Central memory CD8-positive, alpha-beta T cell (primary cell): ENCODE measurements at regions not wholly inside any gene's neighbourhood (a gene's known extent, or its start where the extent isn't known, plus 50 kb on each side); places are given as distances from the start of the nearest gene placed in this dataset.

ENCODE experiments used
- ATAC-seq: fragments of 150-1000 bp; cut with Tn5 transposase; replicated peaks from 2 replicates; pipeline ENCODE4 v1.10.0; 2022; ENCODE audit warnings: mild to moderate bottlenecking, moderate FRiP score, moderate number of reproducible peaks; ENCODE audit not compliant: poor library complexity, severe bottlenecking; ENCODE audit errors: extremely low read depth
- DNase-seq, 2 donors: peaks; one replicate each; pipeline ENCODE4 v3.0.0; 2021; ENCODE audit warnings: low spot score in 2 of 2
- H3K27ac Mint-ChIP-seq: one replicate; pipeline ENCODE4 v1.8.0; 2022; ENCODE audit warnings: low read depth, mild to moderate bottlenecking, moderate library complexity, mixed read lengths
- H3K27me3 Mint-ChIP-seq: one replicate; pipeline ENCODE4 v1.8.0; 2022; ENCODE audit warnings: mixed read lengths
- H3K36me3 Mint-ChIP-seq: one replicate; pipeline ENCODE4 v1.8.0; 2022; ENCODE audit warnings: mild to moderate bottlenecking, moderate library complexity, mixed read lengths; ENCODE audit not compliant: insufficient read depth
- H3K4me1 Mint-ChIP-seq: one replicate; pipeline ENCODE4 v1.8.0; 2022; ENCODE audit warnings: mixed read lengths
- H3K4me3 Mint-ChIP-seq: one replicate; pipeline ENCODE4 v1.8.0; 2022; ENCODE audit warnings: mild to moderate bottlenecking, moderate library complexity, mixed read lengths
- H3K9me3 Mint-ChIP-seq: one replicate; pipeline ENCODE4 v1.8.0; 2022; ENCODE audit warnings: mixed read lengths

GRCh38 chr1:8267307-8267706, 50.6 kb upstream of the SLC45A1 start:
- peaks cover 36% of the 10 kb centered on the region for H3K27me3 Mint-ChIP-seq
- no peaks in the 10 kb centered on the region for H3K9me3 Mint-ChIP-seq
- no peak overlapping the region for H3K4me3 Mint-ChIP-seq
- ATAC-seq, result no peak
- no peak overlapping the region for H3K27ac Mint-ChIP-seq
- H3K4me1 Mint-ChIP-seq, result no peaks in the 10 kb centered on the region
- no peak for DNase-seq
- H3K36me3 Mint-ChIP-seq, result peaks cover 3% of the 10 kb centered on the region

- H3K36me3 Mint-ChIP-seq, result peaks cover 3% of the 10 kb centered on the region
- no peak for ATAC-seq
- DNase-seq, result no peak
- peaks cover 36% of the 10 kb centered on the region for H3K27me3 Mint-ChIP-seq
- no peak overlapping the region for H3K27ac Mint-ChIP-seq
- no peaks in the 10 kb centered on the region for H3K9me3 Mint-ChIP-seq
- no peak overlapping the region for H3K4me3 Mint-ChIP-seq
- H3K4me1 Mint-ChIP-seq, result no peaks in the 10 kb centered on the region
Measured at GRCh38 chr1:8266436-8267165, 51.3 kb upstream of the SLC45A1 start.

- no peak overlapping the region for H3K4me3 Mint-ChIP-seq
- H3K27ac Mint-ChIP-seq, result no peak overlapping the region
- ATAC-seq (no peak), DNase-seq (no peak)
- H3K4me1 Mint-ChIP-seq, result no peaks in the 10 kb centered on the region
- H3K9me3 Mint-ChIP-seq, result no peaks in the 10 kb centered on the region
- H3K27me3 Mint-ChIP-seq, result peaks cover 13% of the 10 kb centered on the region
- no peaks in the 10 kb centered on the region for H3K36me3 Mint-ChIP-seq
Measured at GRCh38 chr1:8263791-8264190, 54.1 kb upstream of the SLC45A1 start.

GRCh38 chr1:8261398-8261762, 56.5 kb upstream of the SLC45A1 start:
- DNase-seq, result no peak
- Mint-ChIP-seq H3K36me3 (no peaks in the 10 kb centered on the region), H3K9me3 (no peaks in the 10 kb centered on the region), H3K27me3 (peaks cover 12% of the 10 kb centered on the region), H3K27ac (no peak overlapping the region), H3K4me1 (no peaks in the 10 kb centered on the region), H3K4me3 (no peak overlapping the region)
- no peak for ATAC-seq

- DNase-seq, result no peak
- H3K27ac Mint-ChIP-seq, result no peak overlapping the region
- no peak overlapping the region for H3K4me3 Mint-ChIP-seq
- no peak for ATAC-seq
- H3K9me3 Mint-ChIP-seq, result no peaks in the 10 kb centered on the region
- peaks cover 2% of the 10 kb centered on the region for H3K36me3 Mint-ChIP-seq
- peaks cover 12% of the 10 kb centered on the region for H3K27me3 Mint-ChIP-seq
- H3K4me1 Mint-ChIP-seq, result no peaks in the 10 kb centered on the region
Measured at GRCh38 chr1:8259498-8260290, 58.2 kb upstream of the SLC45A1 start.

GRCh38 chr1:8257621-8258020, 60.3 kb upstream of the SLC45A1 start:
- Mint-ChIP-seq H3K36me3 (peaks cover 2% of the 10 kb centered on the region), H3K4me3 (no peak overlapping the region), H3K4me1 (no peaks in the 10 kb centered on the region), H3K27me3 (peaks cover 12% of the 10 kb centered on the region), H3K27ac (no peak overlapping the region), H3K9me3 (no peaks in the 10 kb centered on the region)
- ATAC-seq, result no peak
- no peak for DNase-seq

GRCh38 chr1:8256321-8256720, 61.6 kb upstream of the SLC45A1 start:
- Mint-ChIP-seq H3K36me3 (peaks cover 2% of the 10 kb centered on the region), H3K4me3 (no peak overlapping the region), H3K9me3 (no peaks in the 10 kb centered on the region), H3K27ac (no peak overlapping the region), H3K27me3 (peaks cover 12% of the 10 kb centered on the region), H3K4me1 (no peaks in the 10 kb centered on the region)
- no peak for DNase-seq
- no peak for ATAC-seq

GRCh38 chr1:8255712-8256111, 62.2 kb upstream of the SLC45A1 start:
- Mint-ChIP-seq H3K4me3 (no peak overlapping the region), H3K4me1 (no peaks in the 10 kb centered on the region), H3K9me3 (no peaks in the 10 kb centered on the region), H3K27me3 (peaks cover 12% of the 10 kb centered on the region), H3K27ac (no peak overlapping the region), H3K36me3 (peaks cover 2% of the 10 kb centered on the region)
- no peak for DNase-seq
- no peak for ATAC-seq

- no peaks in the 10 kb centered on the region for H3K9me3 Mint-ChIP-seq
- H3K36me3 Mint-ChIP-seq, result peaks cover 2% of the 10 kb centered on the region
- H3K27ac Mint-ChIP-seq, result no peak overlapping the region
- peaks cover 5% of the 10 kb centered on the region for H3K27me3 Mint-ChIP-seq
- H3K4me1 Mint-ChIP-seq, result peaks cover 6% of the 10 kb centered on the region
- DNase-seq, result no peak
- no peak for ATAC-seq
- H3K4me3 Mint-ChIP-seq, result no peak overlapping the region
Measured at GRCh38 chr1:8252266-8252951, 65.5 kb upstream of the SLC45A1 start.

- peaks cover 2% of the 10 kb centered on the region for H3K36me3 Mint-ChIP-seq
- H3K27me3 Mint-ChIP-seq, result no peaks in the 10 kb centered on the region
- no peak for DNase-seq
- no peak overlapping the region for H3K27ac Mint-ChIP-seq
- no peak overlapping the region for H3K4me3 Mint-ChIP-seq
- no peak for ATAC-seq
- peaks cover 6% of the 10 kb centered on the region for H3K4me1 Mint-ChIP-seq
- no peaks in the 10 kb centered on the region for H3K9me3 Mint-ChIP-seq
Measured at GRCh38 chr1:8251635-8252034, 66.3 kb upstream of the SLC45A1 start.

- Mint-ChIP-seq H3K4me3 (no peak overlapping the region), H3K9me3 (no peaks in the 10 kb centered on the region), H3K36me3 (no peaks in the 10 kb centered on the region), H3K4me1 (peaks cover 6% of the 10 kb centered on the region), H3K27ac (no peak overlapping the region), H3K27me3 (no peaks in the 10 kb centered on the region)
- ATAC-seq (no peak), DNase-seq (no peak)
Measured at GRCh38 chr1:8249838-8250237, 68.1 kb upstream of the SLC45A1 start.

GRCh38 chr1:8247811-8248436, 70.0 kb upstream of the SLC45A1 start:
- Mint-ChIP-seq H3K9me3 (no peaks in the 10 kb centered on the region), H3K27ac (no peak overlapping the region), H3K27me3 (no peaks in the 10 kb centered on the region), H3K4me1 (peaks cover 6% of the 10 kb centered on the region), H3K4me3 (no peak overlapping the region), H3K36me3 (no peaks in the 10 kb centered on the region)
- no peak for ATAC-seq
- DNase-seq, result no peak
